HepG2 (cell line): ENCODE measurements at regions not wholly inside any gene's neighbourhood (a gene's known extent, or its start where the extent isn't known, plus 50 kb on each side); places are given as distances from the start of the nearest gene placed in this dataset.

Experiments
- ATAC-seq: fragments of 200-7000 bp; cut with Tn5 transposase; 3 replicates; pipeline ENCODE4 v1.9.1; 2020; ENCODE audit warnings: mild to moderate bottlenecking, moderate library complexity
- BruUV-seq: library from RNA; stranded (reverse); fragments of 400-500 nt; replicated peaks from 2 replicates; lab custom pipeline; 2021; lab: Mats Ljungman, UMichigan
- CTCF ChIA-PET: fragments of 300-600 bp; formaldehyde crosslinking; extraction: SDS; loops from one replicate; lab custom pipeline; 2021; ENCODE audit warnings: low total read pairs, inconsistent platforms, low intra/inter-chr PET ratio; lab: Yijun Ruan, JAX
- POLR2A ChIA-PET: fragments of 350-600 bp; sonication (Branson Sonifier 250); formaldehyde crosslinking; loops from one replicate; lab custom pipeline; 2020; ENCODE audit warnings: antibody characterized with exemption, inconsistent platforms; lab: Yijun Ruan, JAX
- DNase-seq: peaks from one replicate; pipeline ENCODE4 v3.0.0-alpha.2; 2015; ENCODE audit warnings: low spot score
- FAIRE-seq: peaks from 3 replicates; lab custom pipeline; 2011; peaks lifted over from hg19 to GRCh38; lab: Jason Lieb, UNC
- H2AFZ ChIP-seq: one replicate; pipeline ENCODE4 v1.6.1; 2011; ENCODE audit warnings: low read length, inconsistent platforms
- H3K27ac ChIP-seq: fragments of 300-600 bp; 3 replicates; pipeline ENCODE4 v1.8.0; 2011; ENCODE audit warnings: mixed run types, mild to moderate bottlenecking, mixed read lengths, low read length, inconsistent platforms; ENCODE audit not compliant: insufficient read depth; ENCODE audit errors: extremely low read length
- H3K27me3 ChIP-seq, 2 experiments: fragments of 200-600 bp in 1 of 2; 2 replicates in 1 of 2; 3 replicates in 1 of 2; pipeline versions ENCODE4 v1.6.0 to v1.8.0; 2011; ENCODE audit warnings: low read length in 2 of 2, mild to moderate bottlenecking in 2 of 2, moderate library complexity in 2 of 2, inconsistent platforms in 1 of 2; ENCODE audit not compliant: insufficient read depth in 2 of 2, control insufficient read depth in 1 of 2
- H3K36me3 ChIP-seq, 2 experiments: fragments of 200-600 bp in 1 of 2; replicated peaks in 1 of 2; 2 replicates in 1 of 2; 3 replicates in 1 of 2; pipeline versions ENCODE4 v1.5.1 to v1.8.0; 2011; ENCODE audit warnings: low read length in 2 of 2, inconsistent platforms in 1 of 2; ENCODE audit not compliant: insufficient read depth in 2 of 2, control insufficient read depth in 1 of 2
- H3K4me1 ChIP-seq: 2 replicates; pipeline ENCODE4 v1.5.1; 2012; ENCODE audit warnings: low read length, inconsistent platforms; ENCODE audit not compliant: insufficient read depth
- H3K4me2 ChIP-seq: 2 replicates; pipeline ENCODE4 v1.6.0; 2011; ENCODE audit warnings: low read depth, low read length, inconsistent platforms
- H3K4me3 ChIP-seq, 3 experiments: fragments of 200-600 bp in 1 of 3; sonication (generic), shearing (Covaris generic) in 1 of 3; replicated peaks in 1 of 3; 2 replicates each; pipeline ENCODE4 v1.5.1; 2011 to 2016; ENCODE audit warnings: low read length in 3 of 3, inconsistent platforms in 2 of 3, low read depth in 2 of 3, mild to moderate bottlenecking in 2 of 3, control low read depth in 1 of 3, mixed read lengths in 1 of 3; ENCODE audit not compliant: insufficient read depth in 1 of 3
- H3K79me2 ChIP-seq: one replicate; pipeline ENCODE4 v1.6.1; 2011; ENCODE audit warnings: low read length, inconsistent platforms; ENCODE audit not compliant: insufficient read depth
- H3K9ac ChIP-seq: 2 replicates; pipeline ENCODE4 v1.6.0; 2011; ENCODE audit warnings: mild to moderate bottlenecking, low read depth, low read length, inconsistent platforms; ENCODE audit not compliant: insufficient read depth
- H3K9me3 ChIP-seq: 2 replicates; pipeline ENCODE4 v1.5.1; 2012; ENCODE audit warnings: mild to moderate bottlenecking, low read length
- H4K20me1 ChIP-seq: 2 replicates; pipeline ENCODE4 v1.6.0; 2011; ENCODE audit warnings: inconsistent platforms, mild to moderate bottlenecking, low read length, moderate library complexity; ENCODE audit not compliant: insufficient read depth
- AGO2 ChIP-seq: fragments of 200-400 bp; formaldehyde crosslinking; optimal IDR thresholded peaks from 2 replicates; pipeline ENCODE3; 2017; ENCODE audit warnings: mild to moderate bottlenecking, low read depth, low read length, moderate library complexity
- CBX1 ChIP-seq: IDR thresholded peaks from one replicate; pipeline ENCODE4 v1.6.1; 2016; ENCODE audit warnings: antibody characterized with exemption, low read depth
- ETV6 ChIP-seq: sonication (generic); formaldehyde crosslinking; conservative IDR thresholded peaks from 2 replicates; pipeline ENCODE4 v1.4.0; 2020; ENCODE audit warnings: missing genetic modification reagents
- RARG ChIP-seq: sonication (generic); formaldehyde crosslinking; IDR thresholded peaks from 2 replicates; pipeline ENCODE4 v1.4.0; 2020; ENCODE audit warnings: low read depth, mild to moderate bottlenecking, missing genetic modification reagents
- REL ChIP-seq: sonication (generic); formaldehyde crosslinking; conservative IDR thresholded peaks from 2 replicates; pipeline ENCODE4 v1.8.0; 2022; ENCODE audit warnings: mild to moderate bottlenecking, missing genetic modification reagents, moderate library complexity
- SIN3A ChIP-seq: IDR thresholded peaks from 2 replicates; pipeline ENCODE4 v1.6.1; 2011; ENCODE audit warnings: low read depth, mild to moderate bottlenecking, control low read depth, low read length, borderline replicate concordance
- ZNF431 ChIP-seq: sonication (generic); formaldehyde crosslinking; IDR thresholded peaks from 2 replicates; pipeline ENCODE4 v1.9.0; 2022; ENCODE audit warnings: missing genetic modification reagents, low read depth, mild to moderate bottlenecking, borderline replicate concordance
- ZNF44 ChIP-seq: sonication (generic); formaldehyde crosslinking; IDR thresholded peaks from 2 replicates; pipeline ENCODE4 v1.5.1; 2020; ENCODE audit warnings: mild to moderate bottlenecking, missing genetic modification reagents
- WGBS: methylation state at CpG from one replicate; pipeline ENCODE4 v1.1.6; 2017; ENCODE audit warnings: low lambda C conversion rate; 5-methylcytosine and 5-hydroxymethylcytosine counted together
- in situ Hi-C: cut with HindIII; loops from 2 replicates; pipeline ENCODE4 v1.10.0; 2017; ENCODE audit warnings: low pct_unique_long_range_greater_than_20kb; ENCODE audit not compliant: extremely low pct_ligation_motif_present
- intact Hi-C: fragments of 100-400 bp; cut with micrococcal nuclease; formaldehyde crosslinking; loops from one replicate; pipeline ENCODE4 v1.10.0; 2022; ENCODE audit not compliant: unreplicated experiment
- TF ChIP-seq, protein P1 (sequence below): sonication (generic); formaldehyde crosslinking; IDR thresholded peaks from 2 replicates; pipeline ENCODE4 v1.4.0; 2020; ENCODE audit warnings: mild to moderate bottlenecking, missing genetic modification reagents
- TF ChIP-seq, protein P2 (sequence below): sonication (generic); formaldehyde crosslinking; IDR thresholded peaks from 2 replicates; pipeline ENCODE4 v1.4.0; 2020; ENCODE audit warnings: mild to moderate bottlenecking, low read depth, missing genetic modification reagents

DNA sequence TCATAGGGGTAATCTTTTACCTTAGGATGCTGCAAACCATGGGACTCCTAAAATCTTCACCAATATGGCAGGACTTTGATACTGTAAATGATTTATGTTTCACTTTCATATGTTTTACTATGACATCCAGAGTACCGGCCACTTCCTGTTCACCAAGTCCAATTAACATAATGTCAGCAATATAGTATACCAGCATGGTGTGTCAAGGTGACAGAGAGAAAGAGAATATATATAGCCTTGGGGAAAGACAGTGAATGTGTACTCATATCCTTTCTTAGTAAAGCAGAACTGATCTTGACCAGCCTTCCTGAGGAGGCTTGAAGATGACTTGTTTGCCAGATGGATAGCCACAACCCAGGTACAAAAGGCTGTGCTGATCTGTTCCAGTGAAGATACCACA lies 127.9 kb downstream of the NRN1 start:
- BruUV-seq, result no TSS peak
- no peak overlapping the region for H3K27ac ChIP-seq
- FAIRE-seq, result no peak
- no peak overlapping the region for H3K9ac ChIP-seq
- CTCF ChIA-PET, result no interaction called here
- no peaks in the 10 kb centered on the region; a peak in 1 of 5 replicates for H3K27me3 ChIP-seq
- intact Hi-C loops, result no loop called here
- no peak for DNase-seq
- H3K36me3 ChIP-seq, result no peaks in the 10 kb centered on the region
- no peak overlapping the region for H3K4me3 ChIP-seq
- no peaks in the 10 kb centered on the region for H3K9me3 ChIP-seq
- POLR2A ChIA-PET, result no interaction called here
- 24% methylated on average over 1 of the region's 1 CpG for WGBS
- no peaks in the 10 kb centered on the region for H3K79me2 ChIP-seq
- TF ChIP-seq, protein P1, sequence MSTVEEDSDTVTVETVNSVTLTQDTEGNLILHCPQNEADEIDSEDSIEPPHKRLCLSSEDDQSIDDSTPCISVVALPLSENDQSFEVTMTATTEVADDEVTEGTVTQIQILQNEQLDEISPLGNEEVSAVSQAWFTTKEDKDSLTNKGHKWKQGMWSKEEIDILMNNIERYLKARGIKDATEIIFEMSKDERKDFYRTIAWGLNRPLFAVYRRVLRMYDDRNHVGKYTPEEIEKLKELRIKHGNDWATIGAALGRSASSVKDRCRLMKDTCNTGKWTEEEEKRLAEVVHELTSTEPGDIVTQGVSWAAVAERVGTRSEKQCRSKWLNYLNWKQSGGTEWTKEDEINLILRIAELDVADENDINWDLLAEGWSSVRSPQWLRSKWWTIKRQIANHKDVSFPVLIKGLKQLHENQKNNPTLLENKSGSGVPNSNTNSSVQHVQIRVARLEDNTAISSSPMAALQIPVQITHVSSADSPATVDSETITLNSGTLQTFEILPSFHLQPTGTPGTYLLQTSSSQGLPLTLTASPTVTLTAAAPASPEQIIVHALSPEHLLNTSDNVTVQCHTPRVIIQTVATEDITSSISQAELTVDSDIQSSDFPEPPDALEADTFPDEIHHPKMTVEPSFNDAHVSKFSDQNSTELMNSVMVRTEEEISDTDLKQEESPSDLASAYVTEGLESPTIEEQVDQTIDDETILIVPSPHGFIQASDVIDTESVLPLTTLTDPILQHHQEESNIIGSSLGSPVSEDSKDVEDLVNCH (CRISPR knock-in tag), result no peak
- no peak for TF ChIP-seq AGO2
- TF ChIP-seq REL (CRISPR knock-in tag), result no peak
- no peak for TF ChIP-seq SIN3A
- no peak for TF ChIP-seq ZNF431 (CRISPR knock-in tag)
- no peak for TF ChIP-seq ETV6 (CRISPR knock-in tag)
- no peak for TF ChIP-seq ZNF44 (CRISPR knock-in tag)
- TF ChIP-seq CBX1, result no peak
- TF ChIP-seq, protein P2, sequence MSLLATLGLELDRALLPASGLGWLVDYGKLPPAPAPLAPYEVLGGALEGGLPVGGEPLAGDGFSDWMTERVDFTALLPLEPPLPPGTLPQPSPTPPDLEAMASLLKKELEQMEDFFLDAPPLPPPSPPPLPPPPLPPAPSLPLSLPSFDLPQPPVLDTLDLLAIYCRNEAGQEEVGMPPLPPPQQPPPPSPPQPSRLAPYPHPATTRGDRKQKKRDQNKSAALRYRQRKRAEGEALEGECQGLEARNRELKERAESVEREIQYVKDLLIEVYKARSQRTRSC (CRISPR knock-in tag), result no peak
- no peak for TF ChIP-seq RARG
- TF ChIP-seq, all 625 proteins: peak for 0
- H4K20me1 ChIP-seq, result no peaks in the 10 kb centered on the region
- H2AFZ ChIP-seq, result no peak overlapping the region
- H3K4me1 ChIP-seq, result no peaks in the 10 kb centered on the region
- no peak for ATAC-seq
- no peak overlapping the region for H3K4me2 ChIP-seq
- in situ Hi-C loops, result no loop called here
